ENCODE measurements at regions not wholly inside any gene's neighbourhood (a gene's known extent, or its start where the extent isn't known, plus 50 kb on each side); places are given as distances from the start of the nearest gene placed in this dataset.

DNA sequence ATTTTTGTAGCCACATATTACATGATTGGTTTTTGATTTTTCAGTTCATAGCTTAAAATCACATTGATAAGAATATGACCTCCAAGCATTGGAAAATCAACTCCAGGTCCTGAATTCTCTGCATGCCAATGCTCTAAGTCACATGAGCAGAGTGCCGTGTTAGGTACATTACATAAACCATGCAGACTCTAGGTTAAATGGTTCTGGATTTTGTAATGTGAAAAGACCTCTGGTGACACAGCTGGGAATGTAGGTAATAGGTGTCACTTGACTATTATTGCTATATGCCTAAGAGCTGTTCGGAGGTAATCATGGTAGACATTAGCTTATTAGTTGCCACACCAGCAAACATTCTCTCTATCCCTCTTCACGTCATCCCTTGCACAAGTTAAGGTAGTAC, 231.1 kb upstream of the SALL1 start:
- TF ChIP-seq, protein P1, sequence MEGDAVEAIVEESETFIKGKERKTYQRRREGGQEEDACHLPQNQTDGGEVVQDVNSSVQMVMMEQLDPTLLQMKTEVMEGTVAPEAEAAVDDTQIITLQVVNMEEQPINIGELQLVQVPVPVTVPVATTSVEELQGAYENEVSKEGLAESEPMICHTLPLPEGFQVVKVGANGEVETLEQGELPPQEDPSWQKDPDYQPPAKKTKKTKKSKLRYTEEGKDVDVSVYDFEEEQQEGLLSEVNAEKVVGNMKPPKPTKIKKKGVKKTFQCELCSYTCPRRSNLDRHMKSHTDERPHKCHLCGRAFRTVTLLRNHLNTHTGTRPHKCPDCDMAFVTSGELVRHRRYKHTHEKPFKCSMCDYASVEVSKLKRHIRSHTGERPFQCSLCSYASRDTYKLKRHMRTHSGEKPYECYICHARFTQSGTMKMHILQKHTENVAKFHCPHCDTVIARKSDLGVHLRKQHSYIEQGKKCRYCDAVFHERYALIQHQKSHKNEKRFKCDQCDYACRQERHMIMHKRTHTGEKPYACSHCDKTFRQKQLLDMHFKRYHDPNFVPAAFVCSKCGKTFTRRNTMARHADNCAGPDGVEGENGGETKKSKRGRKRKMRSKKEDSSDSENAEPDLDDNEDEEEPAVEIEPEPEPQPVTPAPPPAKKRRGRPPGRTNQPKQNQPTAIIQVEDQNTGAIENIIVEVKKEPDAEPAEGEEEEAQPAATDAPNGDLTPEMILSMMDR (IDR thresholded peaks at IDR 0.05): no peak
- TF ChIP-seq POLR2A (IDR thresholded peaks at IDR 0.05; ENCODE audit: low read depth): no peak
- no peak for TF ChIP-seq POLR2AphosphoS5 (IDR thresholded peaks at IDR 0.05)
- TF ChIP-seq EP300 (IDR thresholded peaks at IDR 0.05): no peak
